Gastroesophageal sphincter (tissue), 2 donors: ENCODE measurements at regions not wholly inside any gene's neighbourhood (a gene's known extent, or its start where the extent isn't known, plus 50 kb on each side); places are given as distances from the start of the nearest gene placed in this dataset.

ENCODE experiments used
- EP300 ChIP-seq: sonication (generic); formaldehyde crosslinking; IDR thresholded peaks from one replicate; pipeline ENCODE4 v1.6.1; 2017; ENCODE audit warnings: antibody characterized with exemption, mild to moderate bottlenecking
- POLR2A ChIP-seq, 2 donors: fragments of 450-650 bp; IDR thresholded peaks; one replicate each; pipeline ENCODE4 v1.6.1; 2017; ENCODE audit warnings: antibody characterized with exemption in 2 of 2, mild to moderate bottlenecking in 2 of 2, moderate library complexity in 1 of 2

- TF ChIP-seq EP300 (no peak), POLR2A (IDR thresholded peaks at IDR 0.05) (no peak)
Observed at GRCh38 chr16:62240722-62241121, 204.5 kb upstream of the CDH8 start.
